NCI-H2081 (cell line): ENCODE measurements at regions not wholly inside any gene's neighbourhood (a gene's known extent, or its start where the extent isn't known, plus 50 kb on each side); places are given as distances from the start of the nearest gene placed in this dataset.

Experiments used
- DNase-seq, 2 experiments: peaks; one replicate each; lab custom pipeline; 2025; lab: John Stamatoyannopoulos, UW

- DNase-seq = peak in 1 of 2 experiments; percentile 4
Observed at GRCh38 chr18:39909706-39910105, 2045.3 kb upstream of the PIK3C3 start.

DNA sequence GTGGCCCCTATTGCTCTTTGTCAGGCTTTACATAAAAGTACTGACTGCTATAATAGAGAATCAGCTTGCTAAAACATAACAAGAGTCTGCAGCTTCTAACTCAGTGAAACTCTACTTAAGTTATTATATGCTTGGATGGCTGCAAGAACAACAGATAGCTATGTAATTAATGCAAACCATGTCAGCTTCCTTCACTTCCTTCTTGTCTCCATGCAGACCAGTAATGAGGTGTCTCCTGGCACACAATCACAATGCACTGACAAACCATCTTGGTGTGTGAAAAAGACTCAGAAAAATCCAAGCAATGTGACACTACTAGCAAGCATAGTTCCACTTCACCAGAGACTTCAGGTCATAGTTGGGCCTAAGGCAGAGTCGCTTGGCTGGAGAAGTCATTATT lies 2068.9 kb upstream of the PIK3C3 start:
- no peak for DNase-seq

DNA sequence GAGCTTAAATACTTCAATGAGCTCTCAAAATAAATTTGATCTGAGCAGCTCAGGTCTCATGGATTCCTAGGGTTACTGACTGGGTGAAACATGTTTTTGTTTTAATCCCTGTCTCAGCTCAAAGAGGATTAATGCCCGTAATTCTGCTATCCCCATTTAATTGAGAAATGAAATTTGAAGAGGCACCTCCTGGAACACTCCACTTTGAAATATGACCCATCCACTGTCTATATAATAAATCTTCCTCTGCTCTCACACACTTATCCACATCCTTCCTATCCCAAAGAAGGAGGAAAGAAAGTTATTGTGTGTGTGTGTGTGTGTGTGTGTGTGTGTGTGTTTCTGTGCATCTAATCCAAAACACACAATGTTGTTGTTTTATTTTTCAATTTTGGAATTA lies 2082.4 kb upstream of the PIK3C3 start:
- DNase-seq = no peak

GRCh38 chr18:39871961-39872360 lies 2083.1 kb upstream of the PIK3C3 start:
- no peak for DNase-seq

DNA sequence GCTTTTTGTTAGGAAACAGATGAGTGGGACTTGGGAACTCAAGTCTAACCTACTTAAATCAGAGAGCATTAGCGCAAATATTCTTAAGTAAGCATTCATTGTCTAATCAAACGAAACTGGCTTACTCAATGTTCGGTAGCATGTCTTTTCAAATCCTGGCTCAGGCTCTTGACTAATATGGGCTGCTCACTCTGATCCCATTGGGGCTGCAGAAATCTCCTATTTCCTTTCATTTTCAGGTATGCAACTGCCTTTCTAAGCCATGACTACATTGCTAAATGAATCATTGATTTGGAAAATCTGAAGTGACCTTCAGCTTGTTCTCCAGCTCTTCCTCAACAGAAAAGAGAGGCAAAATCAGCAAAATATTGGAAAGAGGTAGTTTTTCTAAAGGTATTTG lies 2084.4 kb upstream of the PIK3C3 start:
- no peak for DNase-seq

- DNase-seq = no peak
Observed at GRCh38 chr18:39863916-39864315, 2091.1 kb upstream of the PIK3C3 start.

DNA sequence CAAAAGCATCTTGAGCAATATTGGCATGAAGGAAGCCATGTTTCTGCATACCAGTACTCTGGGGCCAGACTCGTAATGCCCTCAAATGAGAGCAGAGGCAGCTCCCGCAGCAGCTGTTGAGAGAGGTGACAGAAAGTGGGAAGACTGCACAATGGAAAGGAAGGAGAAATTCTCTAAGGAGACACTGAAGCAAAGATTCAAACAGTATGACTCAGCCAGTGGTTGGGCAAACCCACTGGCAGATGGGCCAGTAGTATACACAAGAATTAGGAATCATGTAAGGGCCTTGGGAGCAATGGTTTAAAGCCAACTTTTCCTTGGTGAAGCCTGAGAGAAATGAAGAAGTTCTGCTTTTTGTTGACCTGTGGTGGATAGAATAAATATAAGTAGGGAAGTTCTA lies 2092.7 kb upstream of the PIK3C3 start:
- no peak for DNase-seq

DNA sequence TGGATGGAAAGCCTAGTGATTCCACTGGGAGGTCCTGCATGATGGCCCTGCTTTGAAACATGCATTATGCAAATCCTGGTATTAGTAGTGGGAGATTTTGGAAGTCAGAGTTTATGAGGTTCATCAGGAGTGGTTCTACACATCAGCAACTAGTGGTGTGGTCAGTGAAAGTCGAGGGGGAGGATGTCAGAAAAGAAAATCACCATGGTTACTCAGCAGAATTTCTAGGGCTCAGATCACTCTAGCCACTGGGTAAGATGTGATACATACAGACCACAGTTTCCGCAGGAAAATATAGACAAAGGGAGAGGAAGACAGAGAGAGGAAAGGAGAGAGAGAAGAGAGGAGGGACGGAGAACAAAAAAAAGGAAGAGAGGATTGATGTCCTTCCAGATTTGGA lies 2100.7 kb upstream of the PIK3C3 start:
- no peak for DNase-seq

- DNase-seq = no peak
Observed at GRCh38 chr18:39846265-39846664, 2108.8 kb upstream of the PIK3C3 start.

DNA sequence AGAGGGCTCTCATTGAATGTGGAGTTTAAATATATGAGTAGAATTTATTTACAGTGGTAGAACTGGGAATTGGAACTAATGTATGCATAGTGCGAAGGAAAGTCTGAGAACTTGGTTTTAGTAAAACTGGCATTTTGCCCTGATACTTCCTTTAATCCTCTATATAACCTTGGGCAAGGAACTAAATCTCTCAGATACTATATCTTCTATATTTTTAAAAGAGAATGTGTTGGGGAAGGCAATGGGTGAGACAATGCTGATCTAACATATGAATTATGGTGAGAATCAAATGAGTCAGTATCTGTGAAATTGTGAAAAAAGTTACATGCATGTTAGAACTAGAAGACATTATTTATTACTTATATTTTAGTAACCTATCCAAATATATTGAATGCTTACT lies 2109.4 kb upstream of the PIK3C3 start:
- DNase-seq = no peak

DNA sequence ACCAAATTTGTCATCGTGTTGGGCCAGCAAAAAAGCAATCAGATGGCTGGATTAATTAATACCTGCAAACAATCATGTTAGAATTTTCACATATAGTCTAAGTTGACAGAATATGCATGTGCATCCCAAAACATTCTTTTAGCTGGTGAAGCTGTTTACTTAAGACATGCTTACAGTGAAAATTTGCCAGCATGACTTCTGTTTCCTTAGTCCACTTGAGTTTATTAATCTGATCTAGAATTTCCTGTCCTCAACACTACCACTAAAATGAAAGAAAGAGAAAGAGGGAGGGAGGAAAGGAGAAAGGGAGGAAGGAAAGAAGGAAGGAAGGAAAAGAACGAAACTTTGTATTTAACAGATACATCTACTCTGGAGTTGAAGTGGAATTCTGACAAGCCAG lies 2109.9 kb upstream of the PIK3C3 start:
- no peak for DNase-seq

DNA sequence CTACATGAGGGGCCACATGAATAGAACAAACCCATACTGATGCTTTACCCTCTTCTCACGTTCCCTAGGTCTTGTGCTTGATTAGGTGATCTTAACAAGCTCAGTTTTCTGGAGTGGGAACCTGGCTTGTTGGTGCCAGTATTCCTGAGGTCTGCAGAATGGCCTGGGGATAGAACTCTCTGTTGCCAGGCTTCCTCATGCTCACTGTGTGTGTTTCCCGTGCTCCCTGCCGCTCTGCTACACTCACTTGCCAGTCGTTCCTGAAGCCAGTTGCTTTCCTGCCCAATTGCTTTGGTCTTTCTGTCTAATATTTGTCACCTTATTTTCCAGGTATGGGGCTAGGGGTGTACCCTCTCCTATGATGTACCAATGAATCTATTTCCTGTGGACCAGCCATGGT lies 2111.5 kb upstream of the PIK3C3 start:
- no peak for DNase-seq

GRCh38 chr18:39842366-39842914 lies 2112.6 kb upstream of the PIK3C3 start:
- DNase-seq = no peak

DNA sequence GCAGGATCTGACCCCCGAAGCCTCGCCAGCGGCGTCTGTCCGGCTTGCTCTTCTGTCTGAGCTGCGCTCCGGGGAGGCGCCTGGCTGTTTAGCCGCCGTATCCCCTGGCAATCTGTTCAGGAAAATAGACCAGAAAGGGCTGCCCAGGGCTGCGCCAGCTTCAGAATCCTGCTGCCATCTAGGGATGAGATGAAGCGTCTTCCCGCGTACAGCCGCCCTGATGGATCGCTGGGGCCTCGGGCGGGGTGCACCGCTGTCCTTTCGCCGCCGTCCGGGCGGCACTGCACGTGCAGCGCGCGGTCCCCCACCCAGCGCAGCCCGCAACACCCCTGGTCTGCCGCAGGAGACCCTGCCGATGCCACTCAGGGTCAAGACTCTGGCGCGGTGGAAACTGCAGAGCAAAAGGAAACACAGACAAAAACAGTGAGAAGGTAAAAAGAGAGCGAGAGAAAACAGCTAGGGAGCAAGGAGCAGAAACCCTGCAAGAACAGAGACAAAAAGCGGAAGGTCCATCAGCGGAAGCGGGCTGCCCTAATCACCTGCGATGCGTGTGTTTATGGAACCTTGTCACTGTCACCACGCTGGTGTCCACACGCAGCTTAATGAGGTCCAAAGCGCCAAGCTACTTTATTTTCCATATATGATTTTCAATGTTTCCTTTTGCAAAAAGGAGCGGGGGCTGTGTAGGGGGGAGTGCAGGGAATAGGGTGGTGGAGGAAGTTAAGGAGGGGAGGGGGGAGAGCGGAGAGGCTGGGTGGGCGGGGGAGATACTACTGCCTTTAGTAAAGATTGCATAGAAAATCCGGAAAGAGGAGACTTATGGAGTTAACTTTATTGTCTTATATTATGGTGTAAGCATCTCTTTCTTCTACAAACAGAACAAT lies 2113.3 kb upstream of the PIK3C3 start:
- peak; percentile 76 to 84 for DNase-seq

GRCh38 chr18:39840856-39841481 lies 2114.1 kb upstream of the PIK3C3 start:
- DNase-seq = peak in 1 of 2 experiments; percentile 11

DNA sequence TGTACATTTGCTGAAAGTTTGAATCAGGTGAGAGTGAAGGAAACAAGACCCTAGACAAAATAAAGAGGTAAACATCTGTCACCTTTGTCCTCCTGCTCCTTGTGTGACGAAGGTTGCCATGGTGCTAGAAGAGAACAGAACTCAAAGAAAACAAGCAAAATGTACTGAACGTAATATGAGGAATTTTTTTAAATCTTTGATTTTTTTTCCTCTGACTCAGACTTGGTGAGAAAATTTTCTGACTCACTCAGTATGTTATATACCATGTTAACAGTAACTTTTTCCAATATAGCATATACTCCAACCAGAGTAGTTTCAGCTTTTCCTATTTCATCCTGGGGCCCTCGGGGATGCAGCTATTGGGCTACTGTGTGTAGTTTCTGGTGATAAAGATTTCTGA lies 2114.6 kb upstream of the PIK3C3 start:
- DNase-seq = no peak

DNA sequence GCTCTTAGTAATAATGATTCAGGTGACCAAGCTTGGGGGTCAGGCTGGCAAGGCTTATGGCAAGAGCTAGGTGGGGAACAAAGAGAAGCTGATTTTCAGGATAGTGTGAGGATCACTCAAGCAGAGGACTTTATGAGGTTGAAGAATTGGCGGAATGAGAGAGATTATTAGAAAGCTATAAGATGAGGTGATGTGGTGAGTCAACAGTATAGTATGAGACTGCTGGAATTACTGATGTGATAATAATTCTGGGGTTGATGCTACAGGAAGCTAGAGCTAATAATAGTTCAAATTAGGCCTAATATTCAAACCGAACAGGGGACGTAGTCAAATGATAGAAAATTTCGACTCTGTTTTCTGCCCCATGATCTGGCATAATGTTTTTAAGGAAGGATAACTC lies 2115.3 kb upstream of the PIK3C3 start:
- DNase-seq = no peak

DNA sequence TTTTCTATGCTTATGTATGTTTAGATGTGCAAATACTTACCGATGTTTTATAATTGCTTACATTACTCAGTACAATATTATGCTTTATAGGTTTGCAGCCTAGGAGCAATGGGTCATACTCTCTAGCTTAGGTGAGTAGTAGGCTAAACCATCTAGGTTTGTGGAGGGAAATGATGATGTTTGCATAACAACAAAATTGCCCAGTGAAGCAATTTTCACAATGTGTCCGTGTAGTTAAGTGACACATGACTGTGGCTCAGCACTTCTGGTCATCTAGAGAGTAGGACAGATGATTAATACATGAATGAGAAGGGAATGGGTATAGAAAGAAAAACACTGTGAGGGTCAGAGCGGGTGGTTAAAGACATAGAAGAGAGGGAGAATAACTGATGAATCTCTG lies 2116.2 kb upstream of the PIK3C3 start:
- no peak for DNase-seq

GRCh38 chr18:39835303-39836030 lies 2119.6 kb upstream of the PIK3C3 start:
- DNase-seq = no peak

GRCh38 chr18:39834636-39835035 lies 2120.4 kb upstream of the PIK3C3 start:
- DNase-seq = no peak

GRCh38 chr18:39825485-39826150 lies 2129.4 kb upstream of the PIK3C3 start:
- peak; percentile 10 to 50 for DNase-seq

GRCh38 chr18:39806525-39806924 lies 2148.5 kb upstream of the PIK3C3 start:
- DNase-seq = peak in 1 of 2 experiments; percentile 28
